Testis (tissue), 2 donors: ENCODE measurements at regions not wholly inside any gene's neighbourhood (a gene's known extent, or its start where the extent isn't known, plus 50 kb on each side); places are given as distances from the start of the nearest gene placed in this dataset.

Experiments used
- DNase-seq: peaks from one replicate; pipeline ENCODE4 v3.0.0-alpha.2; 2019
- H3K27ac ChIP-seq, 2 donors: fragments of 200-600 bp; sonication (generic); one replicate each; pipeline ENCODE4 v1.5.1; 2019
- H3K27me3 ChIP-seq: fragments of 200-600 bp; sonication (generic); one replicate; pipeline ENCODE4 v1.5.1; 2019
- H3K36me3 ChIP-seq: fragments of 200-600 bp; sonication (generic); one replicate; pipeline ENCODE4 v1.5.1; 2017; ENCODE audit warnings: low read depth; ENCODE audit errors: missing control alignments
- H3K4me1 ChIP-seq: fragments of 200-600 bp; sonication (generic); one replicate; pipeline ENCODE4 v1.5.1; 2019
- H3K4me3 ChIP-seq, 2 donors: fragments of 200-600 bp; sonication (generic); one replicate each; pipeline ENCODE4 v1.5.1; 2017 to 2019
- H3K9me3 ChIP-seq: fragments of 200-600 bp; sonication (generic); one replicate; pipeline ENCODE4 v1.5.1; 2017
- CTCF ChIP-seq, 3 experiments: fragments of 450-650 bp in 2 of 3; fragments of 200-600 bp in 1 of 3; sonication (generic) in 1 of 3; IDR thresholded peaks; one replicate each; pipeline ENCODE4 v1.5.1; 2016 to 2019; ENCODE audit warnings: antibody characterized with exemption in 3 of 3, mild to moderate bottlenecking in 2 of 3, moderate library complexity in 1 of 3
- POLR2A ChIP-seq: fragments of 450-650 bp; IDR thresholded peaks from one replicate; pipeline ENCODE4 v1.6.1; 2017; ENCODE audit warnings: antibody characterized with exemption, mild to moderate bottlenecking, moderate library complexity
- WGBS, 2 donors: methylation state at CpG; one replicate each; pipeline ENCODE4 v1.1.5; 2018; 5-methylcytosine and 5-hydroxymethylcytosine counted together
- intact Hi-C: fragments of 100-400 bp; cut with DNase I; formaldehyde crosslinking; loops from one replicate; pipeline ENCODE4 v1.15.1; 2023; ENCODE audit warnings: low total_unique reads

GRCh38 chr3:150277444-150277843, 130.7 kb upstream of the TSC22D2 start:
- no peak overlapping the region for H3K27ac ChIP-seq
- H3K9me3 ChIP-seq, result no peaks in the 10 kb centered on the region
- no peak for DNase-seq
- TF ChIP-seq POLR2A (no peak), CTCF (IDR thresholded peaks at IDR 0.05) (no peak)
- no peaks in the 10 kb centered on the region for H3K27me3 ChIP-seq
- H3K4me1 ChIP-seq, result no peaks in the 10 kb centered on the region
- intact Hi-C loops, result no loop called here
- no peaks in the 10 kb centered on the region for H3K36me3 ChIP-seq
- H3K4me3 ChIP-seq, result no peak overlapping the region

GRCh38 chr3:150275941-150276340, 132.2 kb upstream of the TSC22D2 start:
- DNase-seq, result no peak
- H3K36me3 ChIP-seq, result no peaks in the 10 kb centered on the region
- H3K4me1 ChIP-seq, result no peaks in the 10 kb centered on the region
- intact Hi-C loops, result no loop called here
- TF ChIP-seq CTCF (IDR thresholded peaks at IDR 0.05) (no peak), POLR2A (no peak)
- no peaks in the 10 kb centered on the region for H3K27me3 ChIP-seq
- no peak overlapping the region for H3K4me3 ChIP-seq
- WGBS, 2 donors, result 67 to 69% methylated on average over 3 of the region's 3 CpGs
- no peaks in the 10 kb centered on the region for H3K9me3 ChIP-seq
- no peak overlapping the region for H3K27ac ChIP-seq

GRCh38 chr3:150274372-150274771, 133.7 kb upstream of the TSC22D2 start:
- H3K9me3 ChIP-seq, result no peaks in the 10 kb centered on the region
- TF ChIP-seq POLR2A (no peak), CTCF (IDR thresholded peaks at IDR 0.05) (no peak)
- H3K36me3 ChIP-seq, result no peaks in the 10 kb centered on the region
- no peak overlapping the region for H3K27ac ChIP-seq
- H3K4me1 ChIP-seq, result no peaks in the 10 kb centered on the region
- no peak for DNase-seq
- WGBS, 2 donors, result 88 to 90% methylated on average over 3 of the region's 3 CpGs
- intact Hi-C loops, result no loop called here
- no peaks in the 10 kb centered on the region for H3K27me3 ChIP-seq
- H3K4me3 ChIP-seq, result no peak overlapping the region

GRCh38 chr3:150273396-150273795, 134.7 kb upstream of the TSC22D2 start:
- Histone ChIP-seq H3K27me3 (no peaks in the 10 kb centered on the region), H3K9me3 (no peaks in the 10 kb centered on the region), H3K27ac (no peak overlapping the region), H3K36me3 (no peaks in the 10 kb centered on the region), H3K4me3 (no peak overlapping the region), H3K4me1 (no peaks in the 10 kb centered on the region)
- DNase-seq, result no peak
- TF ChIP-seq POLR2A, result no peak
- no peak for TF ChIP-seq CTCF (IDR thresholded peaks at IDR 0.05)
- WGBS, 2 donors, result 74 to 82% methylated on average over 2 of the region's 2 CpGs
- intact Hi-C loops, result no loop called here

GRCh38 chr3:150271591-150271960, 136.5 kb upstream of the TSC22D2 start:
- no peak overlapping the region for H3K27ac ChIP-seq
- intact Hi-C loops, result no loop called here
- no peaks in the 10 kb centered on the region for H3K9me3 ChIP-seq
- no peak overlapping the region for H3K4me3 ChIP-seq
- H3K4me1 ChIP-seq, result no peaks in the 10 kb centered on the region
- no peaks in the 10 kb centered on the region for H3K36me3 ChIP-seq
- TF ChIP-seq CTCF (IDR thresholded peaks at IDR 0.05), result no peak
- TF ChIP-seq POLR2A, result no peak
- no peaks in the 10 kb centered on the region for H3K27me3 ChIP-seq
- DNase-seq, result no peak
